ENCODE measurements at regions not wholly inside any gene's neighbourhood (a gene's known extent, or its start where the extent isn't known, plus 50 kb on each side); places are given as distances from the start of the nearest gene placed in this dataset.

GRCh38 chr20:61149636-61150035, 102.4 kb upstream of the CDH4 start:
- TF ChIP-seq PATZ1 (CRISPR knock-in tag; IDR thresholded peaks at IDR 0.05; ENCODE audit: borderline replicate concordance) (no peak), RARB (CRISPR knock-in tag; IDR thresholded peaks at IDR 0.05) (no peak), POU6F1 (CRISPR knock-in tag; IDR thresholded peaks at IDR 0.05; ENCODE audit: borderline replicate concordance, low read depth) (no peak)
